ENCODE measurements at regions not wholly inside any gene's neighbourhood (a gene's known extent, or its start where the extent isn't known, plus 50 kb on each side); places are given as distances from the start of the nearest gene placed in this dataset.

- Histone ChIP-seq H3K4me3 (no peak overlapping the region), H3K27ac (peak overlapping the region in 1 of 2 donors; percentile 66)
- TF ChIP-seq CTCF (IDR thresholded peaks at IDR 0.05) = no peak
- no peak for DNase-seq (ENCODE audit: low spot score)
Observed at GRCh38 chr2:217279140-217279539, 419.3 kb upstream of the TNP1 start.

DNA sequence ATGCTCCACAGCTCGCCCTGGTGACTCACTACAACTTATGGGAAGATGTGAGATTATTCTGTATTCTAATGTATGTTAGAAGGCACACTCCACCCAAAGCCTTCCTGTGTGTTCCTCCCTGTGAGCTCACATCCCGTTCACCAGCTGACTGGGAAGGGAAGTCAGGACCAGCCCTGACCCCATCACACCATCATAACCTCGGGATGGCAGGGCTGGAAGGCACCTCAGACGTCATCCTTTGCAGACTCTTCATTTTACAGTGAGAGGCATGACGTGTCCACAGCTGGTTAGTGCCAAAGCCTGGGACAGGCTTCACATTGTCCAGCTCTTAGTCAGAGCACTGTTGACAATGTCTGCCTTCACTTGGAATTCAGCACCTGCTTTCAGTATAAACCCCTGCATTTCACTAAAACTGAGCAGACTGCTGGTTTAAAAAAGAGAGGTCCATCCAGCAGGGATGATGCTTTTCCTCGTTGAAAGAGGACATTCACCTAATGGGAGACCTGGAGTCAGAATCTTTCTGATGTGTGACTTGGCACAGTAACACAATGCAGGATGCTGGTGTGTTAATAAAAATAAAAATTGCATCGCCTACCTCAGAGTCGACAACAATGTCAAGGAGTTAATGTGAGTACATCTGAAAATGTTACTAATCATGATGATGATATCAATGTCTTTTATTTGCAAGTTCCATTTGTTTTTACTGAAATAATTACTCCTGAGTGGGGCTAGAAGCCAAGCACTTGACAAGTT is 418.0 kb upstream of the TNP1 start:
- no peak overlapping the region for H3K4me3 ChIP-seq
- TF ChIP-seq CTCF (IDR thresholded peaks at IDR 0.05) = no peak
- no peak for DNase-seq (ENCODE audit: low spot score)
- H3K27ac ChIP-seq = no peak overlapping the region

- TF ChIP-seq CTCF (IDR thresholded peaks at IDR 0.05) = no peak
- H3K4me3 ChIP-seq = no peak overlapping the region
- no peak overlapping the region for H3K27ac ChIP-seq
- no peak for DNase-seq (ENCODE audit: low spot score)
Observed at GRCh38 chr2:217276433-217276832, 416.6 kb upstream of the TNP1 start.

DNA sequence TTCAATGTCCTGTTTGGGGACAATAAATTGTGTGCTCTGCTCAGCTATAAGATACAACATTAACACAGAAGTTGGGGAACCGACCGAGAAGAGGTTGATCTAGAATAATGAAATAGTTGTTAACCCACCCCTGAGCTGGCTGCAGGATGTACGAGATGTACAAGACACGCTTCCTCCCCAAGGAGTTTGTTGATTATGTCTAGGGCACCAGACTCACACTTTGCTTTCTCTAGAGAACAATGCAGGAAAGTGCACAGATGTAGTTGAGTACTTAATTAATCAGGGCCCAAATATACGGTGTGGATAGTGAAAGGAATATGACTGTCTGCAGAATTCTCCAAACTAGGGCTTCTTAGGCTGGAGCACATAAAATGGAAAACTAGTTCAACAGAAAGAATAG is 415.2 kb upstream of the TNP1 start:
- H3K4me3 ChIP-seq = no peak overlapping the region
- no peak for DNase-seq (ENCODE audit: low spot score)
- TF ChIP-seq CTCF (IDR thresholded peaks at IDR 0.05) = no peak
- no peak overlapping the region for H3K27ac ChIP-seq

- no peak for DNase-seq (ENCODE audit: low spot score)
- no peak for TF ChIP-seq CTCF (IDR thresholded peaks at IDR 0.05)
- H3K27ac ChIP-seq = no peak overlapping the region
- no peak overlapping the region for H3K4me3 ChIP-seq
Observed at GRCh38 chr2:217274578-217274977, 414.7 kb upstream of the TNP1 start.

DNA sequence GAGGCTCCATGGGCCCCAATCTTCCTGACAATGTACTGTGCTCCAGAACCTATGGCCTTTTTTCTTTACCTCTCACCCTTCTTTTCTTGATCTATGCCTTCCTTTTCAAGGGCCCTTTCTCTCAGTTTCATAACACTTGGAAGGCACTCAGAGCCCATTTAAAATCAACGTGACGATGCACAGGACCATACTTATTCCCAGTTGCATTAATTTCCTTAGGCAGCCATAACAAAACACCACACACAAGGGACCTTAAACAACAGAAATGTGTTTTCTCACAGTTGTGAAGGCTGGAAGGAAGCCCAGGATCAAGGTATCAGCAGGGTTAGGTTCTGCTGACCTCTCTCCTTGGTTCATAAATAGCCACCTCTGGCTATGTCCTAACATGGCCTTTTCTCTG is 414.0 kb upstream of the TNP1 start:
- no peak overlapping the region for H3K27ac ChIP-seq
- DNase-seq (ENCODE audit: low spot score) = no peak

More for the DNA sequence above, 414.0 kb upstream of the TNP1 start:
- H3K4me3 ChIP-seq = no peak overlapping the region
- no peak for TF ChIP-seq CTCF (IDR thresholded peaks at IDR 0.05)

Measured in coronary artery (tissue), 2 donors.